Stimulated activated CD4-positive, alpha-beta T cell treated with anti-CD3 and anti-CD28 coated beads, Interleukin-1b, Interleukin-23, amount 100 ng/mL, for 24 hours (primary cell): ENCODE measurements at regions not wholly inside any gene's neighbourhood (a gene's known extent, or its start where the extent isn't known, plus 50 kb on each side); places are given as distances from the start of the nearest gene placed in this dataset.
A peak's percentile ranks its signal among the peaks of the same experiment; 100 is the strongest.
"Not testable (repeated sequence)": the region's sequence is repeated elsewhere in the genome, so short reads cannot be mapped to it uniquely, and the experiment has no call there.

ENCODE experiments used
- DNase-seq, 4 experiments: peaks; one replicate each; pipeline ENCODE4 v3.0.0-alpha.2; 2020; ENCODE audit warnings: low read depth in 4 of 4, low spot score in 1 of 4

DNA sequence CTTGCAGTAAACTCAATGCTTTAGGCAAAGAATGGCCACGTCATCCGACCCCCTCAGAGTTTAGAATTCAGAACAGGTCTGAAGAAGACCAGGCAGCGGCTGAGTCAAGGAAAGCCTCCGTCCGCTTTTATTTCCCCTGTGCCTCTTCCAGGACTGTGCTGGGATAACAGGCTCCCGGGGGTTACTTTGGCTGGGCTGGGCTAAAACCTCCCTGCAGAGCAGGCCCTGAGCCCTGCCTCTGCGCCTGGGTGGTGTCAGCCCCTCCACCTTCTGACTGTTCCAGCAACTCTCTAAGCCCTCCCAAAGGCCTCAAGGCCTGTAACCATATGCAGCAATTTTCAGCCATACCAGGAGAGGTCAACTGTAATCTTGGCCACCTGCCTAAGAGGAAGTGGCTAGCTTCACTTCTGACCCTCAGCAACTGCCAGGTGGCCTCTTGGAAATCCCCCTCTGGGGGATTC, 166.5 kb downstream of the RPIA start:
- no peak for DNase-seq

DNA sequence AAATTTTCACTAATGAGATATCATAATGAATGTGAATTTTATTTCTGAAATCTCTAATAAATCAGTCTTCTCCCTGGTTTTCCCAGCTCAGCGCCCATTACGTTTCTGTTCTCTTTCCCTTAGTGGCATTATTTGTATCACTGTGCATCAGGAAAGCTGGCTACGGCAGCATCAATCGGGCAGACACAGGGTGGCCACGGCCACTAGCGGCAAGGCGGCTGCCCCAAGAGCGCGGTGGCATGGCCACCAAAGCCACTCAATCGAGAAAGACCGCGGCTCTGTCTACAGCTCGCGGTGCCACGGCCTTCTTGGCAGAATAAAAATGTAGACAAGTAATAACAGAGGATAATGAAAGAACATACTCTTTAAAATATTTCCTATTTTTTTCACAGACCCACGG, 168.0 kb downstream of the RPIA start:
- DNase-seq = no peak

DNA sequence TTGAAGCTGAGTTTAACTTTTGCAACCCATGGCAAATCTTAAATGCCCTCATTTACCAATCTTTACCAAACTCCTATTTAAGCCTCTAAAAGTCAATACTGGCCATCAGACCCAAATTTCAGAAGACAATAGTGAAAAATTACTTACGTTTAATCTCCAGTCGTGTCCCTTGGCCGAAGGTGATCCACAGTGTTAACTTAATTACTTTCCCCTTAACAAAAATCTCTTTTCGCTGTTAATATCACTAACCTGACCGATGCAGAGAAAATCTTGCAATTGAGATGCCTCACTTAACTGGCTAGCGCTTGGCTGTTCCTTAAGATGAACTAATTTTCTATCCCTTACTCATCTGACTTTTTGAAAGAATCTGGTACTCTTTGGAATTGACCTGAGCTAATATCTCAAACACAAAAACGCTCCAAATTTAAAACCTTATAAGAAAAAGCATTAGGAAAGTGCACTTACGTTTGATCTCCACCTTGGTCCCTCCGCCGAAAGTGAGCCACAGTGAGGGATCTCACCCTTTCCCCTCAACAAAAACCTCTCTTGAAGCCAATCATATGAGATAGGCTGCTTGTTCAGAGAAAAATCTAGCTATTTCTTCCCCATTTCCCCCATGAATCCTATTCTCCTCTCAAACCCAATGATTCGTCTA, 169.1 kb downstream of the RPIA start:
- no peak for DNase-seq

DNA sequence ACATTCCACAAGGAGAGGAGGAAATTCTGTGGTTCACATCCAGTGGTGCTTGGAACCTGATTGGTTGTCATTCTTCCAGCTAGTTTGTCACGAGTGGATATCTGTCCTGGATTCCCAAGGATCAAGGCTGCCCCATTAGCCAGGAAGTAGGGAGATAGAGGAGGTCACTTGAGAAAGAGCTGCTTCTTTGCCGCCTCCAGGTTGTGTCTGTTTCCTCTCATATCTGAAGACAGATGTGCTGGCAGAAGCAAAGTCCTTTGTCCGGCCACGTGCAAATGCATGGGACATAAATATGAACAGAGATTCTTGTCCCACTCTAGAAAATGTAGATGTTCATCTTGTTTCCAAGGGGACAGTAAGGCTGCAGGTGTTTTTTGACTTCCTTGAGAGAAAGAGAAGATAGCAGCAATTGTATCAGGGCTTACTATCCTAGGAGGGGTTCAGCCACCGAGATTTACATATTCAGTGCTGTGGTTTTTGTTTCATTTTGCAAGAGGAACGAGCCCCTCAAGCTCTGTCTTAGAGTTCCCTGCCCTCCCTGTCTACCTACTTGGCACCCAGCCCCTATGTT, 174.4 kb downstream of the RPIA start:
- no peak for DNase-seq

DNA sequence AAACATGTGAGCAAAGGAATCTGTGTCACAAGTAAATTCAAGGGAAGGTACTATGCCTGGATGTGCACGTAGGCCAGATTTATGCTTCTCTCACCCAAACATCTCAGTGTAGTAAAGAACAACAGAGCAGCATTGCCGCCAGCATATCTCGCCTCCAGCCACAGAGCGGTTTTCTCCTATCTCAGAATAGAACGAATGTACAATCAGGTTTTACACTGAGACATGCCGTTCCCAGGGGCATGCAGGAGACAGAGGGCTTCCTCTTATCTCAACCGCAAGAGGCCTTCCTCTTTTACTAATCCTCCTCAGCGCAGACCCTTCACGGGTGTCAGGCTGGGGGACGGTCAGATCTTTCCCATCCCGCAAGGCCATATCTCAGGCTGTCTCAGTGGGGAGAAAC, 175.3 kb downstream of the RPIA start:
- no peak for DNase-seq

DNA sequence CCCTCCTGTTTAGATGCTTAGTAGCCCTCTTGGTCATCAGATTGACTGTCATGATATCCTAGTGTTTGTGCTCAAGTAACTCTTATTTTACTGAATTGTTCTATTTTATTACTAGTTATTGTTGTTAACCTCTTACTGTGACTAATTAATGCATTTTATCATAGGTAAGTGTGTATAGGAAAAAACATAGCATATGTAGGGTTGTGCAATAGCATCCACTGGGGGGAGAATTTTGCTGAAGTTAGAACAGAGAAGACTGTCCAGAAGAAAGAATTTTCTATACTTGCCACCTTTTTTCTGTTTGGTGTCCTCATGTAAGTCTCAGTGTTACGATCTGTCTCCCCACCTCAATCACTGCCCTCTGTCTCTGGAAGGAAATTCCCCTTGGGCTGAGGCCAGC, 177.4 kb downstream of the RPIA start:
- no peak for DNase-seq

DNA sequence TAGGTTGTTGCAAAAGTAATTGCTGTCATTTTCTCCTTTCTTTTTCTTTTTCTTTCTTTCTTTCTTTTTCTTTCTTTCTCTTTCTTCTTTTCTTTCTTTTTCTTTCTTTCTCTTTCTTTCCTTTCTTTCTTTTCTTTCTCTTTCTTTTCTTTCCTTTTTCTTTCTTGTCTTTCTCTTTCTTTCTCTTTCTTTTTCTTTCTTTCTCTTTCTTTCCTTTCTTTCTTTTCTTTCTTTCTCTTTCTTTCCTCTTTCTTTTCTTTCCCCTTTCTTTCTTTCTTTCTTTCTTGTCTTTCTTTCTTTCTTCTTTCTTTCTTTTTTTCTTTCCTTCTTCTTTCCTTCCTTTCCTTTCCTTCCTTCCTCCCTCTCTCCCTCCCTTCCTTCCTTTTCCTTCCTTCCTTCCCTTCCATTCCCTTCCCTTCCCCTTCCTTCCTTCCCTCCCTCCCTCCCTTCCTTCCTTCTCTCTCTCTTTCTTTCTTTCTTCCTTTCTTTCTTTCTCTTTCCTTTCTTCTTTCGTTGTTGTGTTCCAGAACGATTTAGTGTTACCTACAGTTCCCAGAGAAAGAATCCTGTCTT, 178.9 kb downstream of the RPIA start:
- DNase-seq = no peak

DNA sequence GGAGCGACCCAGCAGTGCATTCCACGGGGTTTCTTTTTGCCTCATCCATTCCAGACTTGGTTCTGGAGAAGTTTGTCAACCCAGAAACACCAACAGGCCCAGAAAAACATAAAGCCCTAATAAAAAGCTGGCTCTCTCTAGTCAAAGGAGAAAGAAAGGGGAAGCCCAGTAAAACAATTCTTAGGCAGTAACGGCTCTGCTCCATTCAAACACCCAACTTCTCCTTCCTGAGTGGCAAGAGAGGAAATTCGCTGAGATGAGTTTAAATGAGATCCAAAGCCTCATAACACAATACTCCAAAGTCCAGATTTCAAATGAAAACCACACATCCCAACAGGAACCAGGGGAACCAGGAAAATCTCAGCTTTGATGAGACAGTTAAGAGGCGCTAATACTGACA, 179.9 kb downstream of the RPIA start:
- DNase-seq = no peak

DNA sequence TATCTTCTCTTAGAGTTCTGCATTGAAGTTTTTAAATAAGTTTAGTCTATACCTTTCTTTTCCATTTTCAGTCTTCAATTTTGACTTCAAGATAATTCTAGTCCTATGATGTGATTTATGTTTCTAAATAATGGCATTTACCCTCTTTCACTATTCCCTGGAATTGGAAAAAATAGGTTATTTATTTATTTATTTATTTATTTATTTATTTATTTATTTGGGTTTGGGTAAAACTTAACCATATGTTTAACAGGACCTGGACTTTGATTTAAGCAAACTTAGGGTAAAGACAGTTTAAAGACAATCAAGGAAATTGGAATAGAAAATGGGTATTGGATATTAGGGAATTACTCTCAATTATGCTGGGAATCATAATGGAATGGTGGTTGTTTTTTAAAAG, 182.1 kb downstream of the RPIA start:
- no peak for DNase-seq

DNA sequence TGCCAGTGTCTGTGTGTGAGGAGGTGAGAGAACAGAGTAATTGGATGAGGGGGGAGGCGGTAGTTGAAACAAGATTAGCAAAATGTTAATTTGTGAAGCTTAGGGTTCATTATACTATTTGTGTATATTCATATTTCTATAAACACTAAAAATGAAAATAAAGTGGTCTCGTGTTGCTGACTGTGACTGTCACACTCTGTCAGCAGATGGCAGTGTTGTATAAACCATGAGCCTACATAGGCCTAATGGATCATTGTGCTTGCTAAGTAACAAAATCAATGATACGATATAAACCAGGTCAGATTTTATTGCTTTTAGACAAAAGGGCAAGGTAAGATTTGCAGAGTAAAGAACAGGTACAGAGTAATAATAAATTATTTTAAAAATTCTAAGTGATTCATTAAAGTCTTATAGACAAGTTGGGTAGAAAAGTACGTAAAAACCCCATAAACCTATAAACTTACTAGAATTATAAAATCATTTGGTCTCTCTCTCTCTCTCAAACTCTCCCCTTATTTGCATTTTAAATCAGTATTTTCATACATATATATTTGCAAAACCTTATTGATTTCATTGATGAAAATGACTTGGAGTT, 182.7 kb downstream of the RPIA start:
- peak; percentile 8 to 17 (median 14) for DNase-seq

DNA sequence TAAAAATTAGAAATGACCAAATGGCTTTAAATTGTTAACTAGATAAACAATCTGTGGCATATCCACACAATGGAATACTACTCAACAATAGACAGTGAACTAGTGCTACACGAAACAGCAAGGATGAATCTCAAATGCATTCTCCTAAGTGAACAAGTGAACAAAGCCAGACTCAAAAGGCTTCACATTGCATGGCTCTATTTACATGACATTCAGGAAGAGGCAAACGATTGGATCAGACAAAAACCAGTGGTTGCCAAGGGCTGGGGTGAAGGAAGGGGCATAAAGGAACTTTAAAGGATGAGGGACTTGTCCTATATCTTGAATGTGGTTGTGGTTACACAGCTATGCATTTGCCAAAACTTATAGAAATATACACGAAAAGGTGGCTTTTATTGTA, 184.3 kb downstream of the RPIA start:
- DNase-seq = no peak

DNA sequence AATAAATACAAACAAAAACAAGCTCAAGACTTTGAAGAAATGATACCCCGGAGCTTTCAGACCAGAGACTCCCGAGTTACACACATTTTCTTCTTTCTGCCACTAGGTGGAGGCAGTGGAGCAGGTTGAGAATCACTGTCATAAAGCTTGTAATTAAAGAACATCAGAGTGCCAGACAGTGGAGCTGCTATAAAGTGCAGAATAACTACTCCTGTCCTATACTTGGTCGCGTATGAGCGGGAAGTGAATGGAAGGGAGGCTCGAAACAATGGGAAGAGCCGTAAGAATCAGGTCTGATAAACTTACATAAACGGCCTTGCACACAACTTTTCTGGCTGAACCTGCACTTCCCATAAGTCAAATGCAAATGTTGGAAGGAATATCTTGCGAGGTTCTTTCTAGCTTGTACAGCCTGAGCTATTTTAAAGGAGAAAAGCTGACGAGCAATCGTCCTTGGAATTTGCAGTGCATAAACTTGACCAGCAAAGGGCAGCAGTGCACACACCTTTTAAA, 189.0 kb downstream of the RPIA start:
- DNase-seq = peak in 2 of 4 experiments; percentile 6 to 9

DNA sequence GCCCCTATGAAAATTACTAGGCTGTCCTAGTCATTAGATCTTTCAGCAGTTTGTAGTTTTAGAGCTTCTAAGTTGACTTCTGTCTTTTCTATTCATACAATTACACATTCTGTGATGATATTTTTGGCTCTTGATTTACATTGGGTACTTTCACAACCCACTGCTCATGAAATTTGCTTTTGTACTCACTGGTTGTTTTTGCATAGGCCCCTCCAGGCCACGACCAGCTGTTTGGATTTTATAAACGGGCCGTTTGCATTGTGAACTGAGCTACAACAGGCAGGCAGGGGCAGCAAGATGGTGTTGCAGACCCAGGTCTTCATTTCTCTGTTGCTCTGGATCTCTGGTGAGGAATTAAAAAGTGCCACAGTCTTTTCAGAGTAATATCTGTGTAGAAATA, 193.8 kb downstream of the RPIA start:
- DNase-seq = no peak

DNA sequence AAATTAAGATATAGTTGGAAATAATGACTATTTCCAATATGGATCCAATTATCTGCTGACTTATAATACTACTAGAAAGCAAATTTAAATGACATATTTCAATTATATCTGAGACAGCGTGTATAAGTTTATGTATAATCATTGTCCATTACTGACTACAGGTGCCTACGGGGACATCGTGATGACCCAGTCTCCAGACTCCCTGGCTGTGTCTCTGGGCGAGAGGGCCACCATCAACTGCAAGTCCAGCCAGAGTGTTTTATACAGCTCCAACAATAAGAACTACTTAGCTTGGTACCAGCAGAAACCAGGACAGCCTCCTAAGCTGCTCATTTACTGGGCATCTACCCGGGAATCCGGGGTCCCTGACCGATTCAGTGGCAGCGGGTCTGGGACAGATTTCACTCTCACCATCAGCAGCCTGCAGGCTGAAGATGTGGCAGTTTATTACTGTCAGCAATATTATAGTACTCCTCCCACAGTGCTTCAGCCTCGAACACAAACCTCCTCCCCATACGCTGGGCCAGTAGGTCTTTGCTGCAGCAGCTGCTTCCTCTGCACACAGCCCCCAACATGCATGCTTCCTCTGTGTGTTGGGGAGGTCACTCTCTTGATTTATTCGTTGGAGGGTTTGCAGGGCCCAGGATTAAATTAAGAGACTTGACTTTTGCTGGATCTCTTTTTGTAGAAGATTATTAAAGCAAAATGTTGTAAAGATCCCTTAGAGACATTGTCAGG, 194.4 kb downstream of the RPIA start:
- DNase-seq = no peak

DNA sequence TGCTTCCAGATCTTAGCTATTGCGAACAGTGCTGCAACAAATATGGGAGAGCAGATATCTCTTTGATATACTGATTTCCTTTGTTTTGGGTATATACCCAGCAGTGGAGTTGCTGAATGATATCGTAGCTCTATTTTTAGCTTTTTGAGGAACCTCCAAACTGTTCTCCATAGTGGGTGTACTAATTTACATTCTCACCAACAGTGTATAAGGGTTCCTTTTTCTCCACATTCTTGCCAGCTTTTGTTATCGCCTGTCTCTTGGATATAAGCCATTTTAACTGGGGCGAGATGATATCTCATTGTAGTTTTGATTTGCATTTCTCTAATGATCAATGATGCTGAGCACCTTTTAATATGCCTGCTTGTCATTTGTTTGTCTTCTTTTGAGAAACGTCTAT, 196.0 kb downstream of the RPIA start:
- DNase-seq = not testable (repeated sequence)

DNA sequence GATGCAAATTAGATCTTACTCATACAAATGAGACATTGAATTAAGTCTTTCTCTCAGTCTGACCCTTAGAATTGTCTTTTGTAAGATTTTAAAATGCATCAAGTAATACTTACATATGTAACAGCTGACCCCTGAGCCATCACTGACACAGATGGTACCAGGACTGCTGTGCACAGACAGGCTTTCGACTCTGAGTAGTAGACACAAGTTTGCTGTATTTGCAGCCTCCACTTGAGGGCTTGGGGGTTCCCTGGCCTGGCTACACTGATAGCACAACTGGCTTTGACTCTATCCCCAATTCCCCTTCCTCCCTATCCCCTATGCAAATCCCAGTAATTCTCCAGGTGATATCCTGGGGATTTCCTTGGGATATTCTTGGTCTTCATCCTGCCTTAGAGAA, 200.7 kb downstream of the RPIA start:
- DNase-seq = no peak

DNA sequence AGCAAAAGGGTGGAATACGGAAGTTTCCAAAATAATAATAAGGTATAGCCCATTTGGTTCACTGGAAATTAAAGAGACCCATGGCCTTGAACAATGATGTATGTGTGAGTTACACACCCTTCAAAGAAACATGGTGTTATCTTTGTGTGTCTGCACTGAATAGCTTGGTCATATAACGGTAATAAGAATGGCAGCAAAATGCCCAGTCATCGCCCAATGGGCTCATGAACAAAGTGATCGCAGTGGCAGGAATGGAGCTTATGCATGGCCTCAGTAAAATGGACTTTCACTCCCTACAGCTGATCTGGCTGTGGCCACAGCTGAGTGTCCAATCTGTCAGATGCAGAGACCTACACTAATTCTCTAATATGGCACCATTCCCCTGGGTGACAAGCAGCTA, 201.3 kb downstream of the RPIA start:
- DNase-seq = no peak

DNA sequence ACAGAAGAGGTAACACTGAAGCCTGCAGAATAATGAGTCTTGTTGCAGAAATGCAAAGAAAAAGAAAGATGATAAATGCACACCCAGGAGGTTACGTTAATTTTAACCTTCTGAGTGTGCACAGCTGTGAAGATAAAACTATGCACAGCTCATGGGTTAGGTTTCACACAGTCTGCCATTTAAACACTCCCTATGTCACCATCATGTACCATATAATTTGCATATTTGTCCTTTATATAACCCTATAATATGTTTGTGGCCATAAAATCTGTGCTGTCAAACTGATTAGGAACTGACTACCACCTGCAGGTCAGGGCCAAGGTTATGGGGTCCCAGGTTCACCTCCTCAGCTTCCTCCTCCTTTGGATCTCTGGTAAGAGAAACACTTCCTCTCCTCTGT, 205.5 kb downstream of the RPIA start:
- no peak for DNase-seq

DNA sequence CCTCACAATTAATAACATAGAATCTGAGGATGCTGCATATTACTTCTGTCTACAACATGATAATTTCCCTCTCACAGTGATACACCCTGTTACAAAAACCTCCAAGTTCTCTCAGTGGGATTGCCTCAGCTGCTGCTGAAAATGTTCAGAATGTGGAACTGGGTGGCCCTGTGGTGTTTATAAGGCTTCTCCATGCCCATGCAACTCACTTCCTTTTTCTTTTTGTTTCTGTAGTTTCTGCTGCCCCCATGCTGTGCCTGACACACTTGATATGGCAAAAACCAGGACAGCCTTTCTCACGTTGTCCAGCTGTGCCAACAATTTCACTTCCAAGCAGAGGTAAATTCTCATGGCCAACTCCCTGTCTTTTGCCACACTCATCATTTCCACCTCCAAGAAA, 206.2 kb downstream of the RPIA start:
- no peak for DNase-seq

DNA sequence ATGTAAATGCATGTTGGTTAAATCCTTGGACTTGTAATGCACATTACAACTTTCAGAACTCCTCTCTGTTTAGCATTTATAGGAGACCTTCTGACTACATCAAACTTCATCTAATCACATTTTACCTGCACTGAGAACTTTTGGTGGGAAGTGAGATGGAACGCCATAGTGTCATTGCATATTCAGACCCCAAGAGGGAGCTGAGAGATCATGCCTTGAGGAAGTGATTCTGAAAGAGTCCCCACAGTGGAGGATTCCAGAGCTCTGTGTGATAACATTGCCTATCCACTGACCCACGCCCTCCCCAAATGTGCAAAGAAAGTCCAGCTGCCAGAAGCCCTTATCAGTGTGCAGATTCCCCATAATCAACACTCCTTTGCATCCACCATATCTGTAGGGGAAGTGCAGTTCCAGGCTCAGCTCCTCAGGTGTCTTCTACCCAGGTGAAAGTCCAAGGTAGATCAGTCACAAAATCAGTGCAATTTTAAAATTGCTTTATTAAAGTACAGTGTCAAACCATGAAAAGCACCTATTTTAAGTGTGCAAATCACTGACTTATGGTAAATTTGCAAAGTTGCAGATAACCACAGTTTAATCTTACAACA, 212.4 kb downstream of the RPIA start:
- DNase-seq = no peak

DNA sequence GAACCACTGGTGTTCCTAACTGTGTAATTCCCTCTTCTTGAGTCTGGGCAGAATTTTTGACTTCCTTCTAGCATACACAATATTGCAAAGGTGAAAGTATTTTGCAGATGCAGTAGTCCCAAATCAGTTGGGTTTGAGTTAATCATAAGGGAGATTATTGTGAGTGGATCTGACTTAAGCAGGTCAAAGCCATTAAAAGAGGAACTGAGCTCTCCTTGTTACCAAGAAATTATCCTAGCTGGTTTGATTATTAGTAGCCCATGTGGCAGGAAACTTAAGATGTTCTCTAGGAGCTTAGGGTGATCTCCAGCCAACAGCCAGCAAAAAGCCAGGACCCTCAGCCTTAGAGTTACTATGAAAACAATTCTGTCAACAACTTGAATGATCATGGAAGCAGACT, 221.8 kb downstream of the RPIA start:
- DNase-seq = no peak
